Endothelial cell of umbilical vein (primary cell): ENCODE measurements at regions not wholly inside any gene's neighbourhood (a gene's known extent, or its start where the extent isn't known, plus 50 kb on each side); places are given as distances from the start of the nearest gene placed in this dataset.

Experiments used
- CTCF ChIP-seq, 2 donors: IDR thresholded peaks; 1 replicate in 1 of 2; 2 replicates in 1 of 2; pipeline ENCODE4 v1.5.1; 2011; ENCODE audit warnings: low read length in 2 of 2, mild to moderate bottlenecking in 2 of 2, moderate library complexity in 2 of 2, control low read depth in 1 of 2, inconsistent platforms in 1 of 2, low read depth in 1 of 2; ENCODE audit not compliant: insufficient read depth in 1 of 2; ENCODE audit errors: extremely low read depth in 1 of 2
- GATA2 ChIP-seq: IDR thresholded peaks from 2 replicates; pipeline ENCODE4 v1.7.0; 2011; ENCODE audit warnings: low read depth, mild to moderate bottlenecking, moderate library complexity, mixed read lengths, low read length; ENCODE audit not compliant: insufficient read length, insufficient read depth
- MAX ChIP-seq: IDR thresholded peaks from 2 replicates; pipeline ENCODE4 v1.6.1; 2011; ENCODE audit not compliant: insufficient read depth, insufficient read length
- POLR2A ChIP-seq: IDR thresholded peaks from 2 replicates; pipeline ENCODE4 v1.6.1; 2012; ENCODE audit warnings: low read depth, mild to moderate bottlenecking, control low read depth, low read length
- POLR2AphosphoS5 ChIP-seq: IDR thresholded peaks from 2 replicates; pipeline ENCODE4 v1.6.1; 2012; ENCODE audit warnings: low read depth, mild to moderate bottlenecking, control low read depth, low read length, moderate library complexity; ENCODE audit not compliant: insufficient read depth

- no peak for TF ChIP-seq POLR2A
- no peak for TF ChIP-seq POLR2AphosphoS5
- TF ChIP-seq CTCF (IDR thresholded peaks at IDR 0.05; ENCODE audit: extremely low read depth in 1 of 2, insufficient read depth in 1 of 2, low read depth in 1 of 2, low read length in 2 of 2) = no peak
- no peak for TF ChIP-seq GATA2
- TF ChIP-seq MAX = no peak
Observed at GRCh38 chr12:108035372-108035771, 93.7 kb upstream of the WSCD2 start.
